Ramos (cell line): ENCODE measurements at regions not wholly inside any gene's neighbourhood (a gene's known extent, or its start where the extent isn't known, plus 50 kb on each side); places are given as distances from the start of the nearest gene placed in this dataset.
"Not testable (repeated sequence)": the region's sequence is repeated elsewhere in the genome, so short reads cannot be mapped to it uniquely, and the experiment has no call there.

Experiments used
- in situ Hi-C: fragments of 300-500 bp; cut with MboI; formaldehyde crosslinking; loops from one replicate; pipeline ENCODE4 v1.14.3; 2022; ENCODE audit warnings: low sequenced_read_pairs; ENCODE audit not compliant: unreplicated experiment

- in situ Hi-C loops = no loop called here
Observed at GRCh38 chr9:88828492-88828974, 162.7 kb upstream of the S1PR3 start.

- in situ Hi-C loops = no loop called here
Observed at GRCh38 chr9:88829276-88829675, 162.0 kb upstream of the S1PR3 start.

GRCh38 chr9:88831713-88832407 is 159.4 kb upstream of the S1PR3 start:
- in situ Hi-C loops = no loop called here

GRCh38 chr9:88833946-88834345 is 157.3 kb upstream of the S1PR3 start:
- in situ Hi-C loops = no loop called here

- in situ Hi-C loops = no loop called here
Observed at GRCh38 chr9:88835038-88835466, 156.2 kb upstream of the S1PR3 start.

GRCh38 chr9:88835772-88836171 is 155.5 kb upstream of the S1PR3 start:
- in situ Hi-C loops = no loop called here

GRCh38 chr9:88837731-88838130 is 153.5 kb upstream of the S1PR3 start:
- in situ Hi-C loops = no loop called here

GRCh38 chr9:88849878-88850277 is 141.4 kb upstream of the S1PR3 start:
- in situ Hi-C loops = not testable (repeated sequence)

- in situ Hi-C loops = no loop called here
Observed at GRCh38 chr9:88852794-88853193, 138.5 kb upstream of the S1PR3 start.

- in situ Hi-C loops = no loop called here
Observed at GRCh38 chr9:88870627-88871026, 120.6 kb upstream of the S1PR3 start.

- in situ Hi-C loops = no loop called here
Observed at GRCh38 chr9:88871669-88872068, 119.6 kb upstream of the S1PR3 start.

GRCh38 chr9:88872192-88872946 is 118.9 kb upstream of the S1PR3 start:
- in situ Hi-C loops = no loop called here

- in situ Hi-C loops = no loop called here
Observed at GRCh38 chr9:88873635-88874034, 117.6 kb upstream of the S1PR3 start.

- in situ Hi-C loops = no loop called here
Observed at GRCh38 chr9:88874391-88874790, 116.9 kb upstream of the S1PR3 start.

GRCh38 chr9:88875400-88876120 is 115.7 kb upstream of the S1PR3 start:
- in situ Hi-C loops = no loop called here

- in situ Hi-C loops = no loop called here
Observed at GRCh38 chr9:88880199-88880598, 111.1 kb upstream of the S1PR3 start.

GRCh38 chr9:88884291-88884690 is 107.0 kb upstream of the S1PR3 start:
- in situ Hi-C loops = not testable (repeated sequence)

GRCh38 chr9:88886762-88887161 is 104.5 kb upstream of the S1PR3 start:
- in situ Hi-C loops = not testable (repeated sequence)

- in situ Hi-C loops = no loop called here
Observed at GRCh38 chr9:88889386-88889785, 101.9 kb upstream of the S1PR3 start.

GRCh38 chr9:88890546-88890945 is 100.7 kb upstream of the S1PR3 start:
- in situ Hi-C loops = no loop called here

GRCh38 chr9:88891040-88891439 is 100.2 kb upstream of the S1PR3 start:
- in situ Hi-C loops = no loop called here
